Mucosa of descending colon (tissue), 3 donors: ENCODE measurements at regions not wholly inside any gene's neighbourhood (a gene's known extent, or its start where the extent isn't known, plus 50 kb on each side); places are given as distances from the start of the nearest gene placed in this dataset.
A peak's percentile ranks its signal among the peaks of the same experiment; 100 is the strongest.

ENCODE experiments used
- ATAC-seq: fragments of 200-7000 bp; cut with Tn5 transposase; one replicate; pipeline ENCODE4 v1.9.1; 2020; ENCODE audit warnings: mild to moderate bottlenecking, moderate library complexity
- DNase-seq, 3 donors: peaks; one replicate each; pipeline ENCODE4 v3.0.0-alpha.2; 2020
- H3K36me3 ChIP-seq: fragments of 200-600 bp; one replicate; pipeline ENCODE4 v1.8.0; 2021; ENCODE audit warnings: low read depth, mild to moderate bottlenecking
- H3K4me1 ChIP-seq: fragments of 200-600 bp; one replicate; pipeline ENCODE4 v1.8.0; 2021; ENCODE audit warnings: low read depth, mild to moderate bottlenecking
- H3K4me3 ChIP-seq: fragments of 200-600 bp; one replicate; pipeline ENCODE4 v1.8.0; 2021; ENCODE audit warnings: mild to moderate bottlenecking
- H3K9me3 ChIP-seq: fragments of 200-600 bp; one replicate; pipeline ENCODE4 v1.8.0; 2021; ENCODE audit warnings: mild to moderate bottlenecking
- intact Hi-C, 2 donors: fragments of 100-400 bp; cut with DNase I in 1 of 2; cut with micrococcal nuclease in 1 of 2; formaldehyde crosslinking; loops; one replicate each; pipeline versions ENCODE4 v1.11.0 to v1.11.1; 2022; cut with DNase I, micrococcal nuclease
- TF ChIP-seq, protein P1 (sequence below): fragments of 200-600 bp; IDR thresholded peaks from one replicate; pipeline ENCODE4 v1.8.0; 2022; ENCODE audit warnings: antibody characterized with exemption, mild to moderate bottlenecking
- donor health status: DM: no; HTN: no; CAD: no; lungs with moderate emphysema.
- donor health status: DM: no; HTN: no; CAD: no.
- donor health status: DM: no; HTN: yes; CAD: no.

- intact Hi-C loops = no loop called here
- DNase-seq (no peak), ATAC-seq (no peak)
- Histone ChIP-seq H3K36me3 (no peaks in the 10 kb centered on the region), H3K9me3 (no peaks in the 10 kb centered on the region), H3K4me1 (no peaks in the 10 kb centered on the region), H3K4me3 (no peak overlapping the region)
- TF ChIP-seq, protein P1, sequence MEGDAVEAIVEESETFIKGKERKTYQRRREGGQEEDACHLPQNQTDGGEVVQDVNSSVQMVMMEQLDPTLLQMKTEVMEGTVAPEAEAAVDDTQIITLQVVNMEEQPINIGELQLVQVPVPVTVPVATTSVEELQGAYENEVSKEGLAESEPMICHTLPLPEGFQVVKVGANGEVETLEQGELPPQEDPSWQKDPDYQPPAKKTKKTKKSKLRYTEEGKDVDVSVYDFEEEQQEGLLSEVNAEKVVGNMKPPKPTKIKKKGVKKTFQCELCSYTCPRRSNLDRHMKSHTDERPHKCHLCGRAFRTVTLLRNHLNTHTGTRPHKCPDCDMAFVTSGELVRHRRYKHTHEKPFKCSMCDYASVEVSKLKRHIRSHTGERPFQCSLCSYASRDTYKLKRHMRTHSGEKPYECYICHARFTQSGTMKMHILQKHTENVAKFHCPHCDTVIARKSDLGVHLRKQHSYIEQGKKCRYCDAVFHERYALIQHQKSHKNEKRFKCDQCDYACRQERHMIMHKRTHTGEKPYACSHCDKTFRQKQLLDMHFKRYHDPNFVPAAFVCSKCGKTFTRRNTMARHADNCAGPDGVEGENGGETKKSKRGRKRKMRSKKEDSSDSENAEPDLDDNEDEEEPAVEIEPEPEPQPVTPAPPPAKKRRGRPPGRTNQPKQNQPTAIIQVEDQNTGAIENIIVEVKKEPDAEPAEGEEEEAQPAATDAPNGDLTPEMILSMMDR = no peak
These were observed 323.0 kb downstream of the PLPP3 start for GRCh38 chr1:56256153-56257000.

- DNase-seq = peak; percentile 36 to 49 (median 39)
These were observed 323.7 kb downstream of the PLPP3 start for GRCh38 chr1:56255516-56256152.

GRCh38 chr1:56254130-56254529, 325.2 kb downstream of the PLPP3 start:
- H3K9me3 ChIP-seq = no peaks in the 10 kb centered on the region
- H3K4me3 ChIP-seq = no peak overlapping the region
- no peaks in the 10 kb centered on the region for H3K4me1 ChIP-seq
- ATAC-seq = no peak
- DNase-seq = no peak
- TF ChIP-seq, protein P1 = no peak
- intact Hi-C loops = no loop called here
- no peaks in the 10 kb centered on the region for H3K36me3 ChIP-seq

More at GRCh38 chr1:56255516-56256152, 323.7 kb downstream of the PLPP3 start:
- Histone ChIP-seq H3K4me1 (no peaks in the 10 kb centered on the region), H3K36me3 (no peaks in the 10 kb centered on the region), H3K4me3 (no peak overlapping the region), H3K9me3 (no peaks in the 10 kb centered on the region)
- TF ChIP-seq, protein P1 = no peak
- intact Hi-C loops = no loop called here
- ATAC-seq = peak; percentile 44

- TF ChIP-seq, protein P1 = no peak
- Histone ChIP-seq H3K4me3 (no peak overlapping the region), H3K36me3 (no peaks in the 10 kb centered on the region), H3K9me3 (no peaks in the 10 kb centered on the region), H3K4me1 (no peaks in the 10 kb centered on the region)
- ATAC-seq (no peak), DNase-seq (no peak)
- intact Hi-C loops = no loop called here
These were observed 328.6 kb downstream of the PLPP3 start for GRCh38 chr1:56250809-56251208.

DNA sequence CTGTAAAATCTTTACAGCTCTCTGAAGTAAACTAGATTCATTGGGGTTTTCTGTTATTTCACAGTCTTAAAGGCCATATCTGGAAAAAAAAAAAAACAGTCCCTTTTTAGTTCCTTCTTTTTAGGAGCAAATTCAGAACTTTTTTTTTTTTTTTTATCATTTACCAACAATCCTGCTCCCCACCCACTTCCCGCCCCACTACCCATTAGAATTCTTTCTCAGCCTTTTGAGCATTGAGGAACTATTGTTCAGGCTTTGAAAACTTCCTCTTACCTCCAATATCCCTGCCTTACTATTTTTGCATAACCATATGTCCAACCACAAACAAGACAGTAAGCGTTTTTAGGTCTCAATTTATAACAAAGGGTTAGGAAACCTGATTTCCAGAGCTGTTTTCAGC, 330.1 kb downstream of the PLPP3 start:
- intact Hi-C loops = no loop called here
- DNase-seq = no peak
- no peak overlapping the region for H3K4me3 ChIP-seq
- TF ChIP-seq, protein P1 = no peak
- H3K36me3 ChIP-seq = no peaks in the 10 kb centered on the region
- no peaks in the 10 kb centered on the region for H3K4me1 ChIP-seq
- ATAC-seq = no peak
- no peaks in the 10 kb centered on the region for H3K9me3 ChIP-seq
